ENCODE measurements at regions not wholly inside any gene's neighbourhood (a gene's known extent, or its start where the extent isn't known, plus 50 kb on each side); places are given as distances from the start of the nearest gene placed in this dataset.
"Not testable (repeated sequence)": the region's sequence is repeated elsewhere in the genome, so short reads cannot be mapped to it uniquely, and the experiment has no call there.

GRCh38 chr1:112111734-112112133 is 122.3 kb upstream of the KCND3 start:
- Histone ChIP-seq H3K36me3 (ENCODE audit: control insufficient read depth, insufficient read depth, low read length) (no peaks in the 10 kb centered on the region), H3K27me3 (ENCODE audit: control insufficient read depth, insufficient read depth, low read length) (no peaks in the 10 kb centered on the region), H3K4me3 (ENCODE audit: low read depth, low read length) (no peak overlapping the region)
- ChIA-PET POLR2A (no interaction called here), CTCF (no interaction called here)
- DNase-seq (ENCODE audit: low read depth), result no peak
- TF ChIP-seq CTCF (IDR thresholded peaks at IDR 0.05; ENCODE audit: insufficient read depth, low read depth, low read length), result no peak

- Histone ChIP-seq H3K4me3 (ENCODE audit: low read depth, low read length) (no peak overlapping the region), H3K27me3 (ENCODE audit: control insufficient read depth, insufficient read depth, low read length) (no peaks in the 10 kb centered on the region), H3K36me3 (ENCODE audit: control insufficient read depth, insufficient read depth, low read length) (no peaks in the 10 kb centered on the region)
- POLR2A ChIA-PET, result no interaction called here
- DNase-seq (ENCODE audit: low read depth), result no peak
- no peak for TF ChIP-seq CTCF (IDR thresholded peaks at IDR 0.05; ENCODE audit: insufficient read depth, low read depth, low read length)
- CTCF ChIA-PET, result interaction anchor here (0.8 kb wide), 1 partner anchor 295 kb away, joined by 3 read pairs; no protein-coding TSS in a partner anchor
Observed at GRCh38 chr1:112114540-112114939, 125.1 kb upstream of the KCND3 start.

GRCh38 chr1:112126598-112126997 is 137.1 kb upstream of the KCND3 start:
- no peak for TF ChIP-seq CTCF (IDR thresholded peaks at IDR 0.05; ENCODE audit: insufficient read depth, low read depth, low read length)
- Histone ChIP-seq H3K27me3 (ENCODE audit: control insufficient read depth, insufficient read depth, low read length) (no peaks in the 10 kb centered on the region), H3K36me3 (ENCODE audit: control insufficient read depth, insufficient read depth, low read length) (no peaks in the 10 kb centered on the region), H3K4me3 (ENCODE audit: low read depth, low read length) (no peak overlapping the region)
- CTCF ChIA-PET, result no interaction called here
- POLR2A ChIA-PET, result no interaction called here
- DNase-seq (ENCODE audit: low read depth), result no peak

DNA sequence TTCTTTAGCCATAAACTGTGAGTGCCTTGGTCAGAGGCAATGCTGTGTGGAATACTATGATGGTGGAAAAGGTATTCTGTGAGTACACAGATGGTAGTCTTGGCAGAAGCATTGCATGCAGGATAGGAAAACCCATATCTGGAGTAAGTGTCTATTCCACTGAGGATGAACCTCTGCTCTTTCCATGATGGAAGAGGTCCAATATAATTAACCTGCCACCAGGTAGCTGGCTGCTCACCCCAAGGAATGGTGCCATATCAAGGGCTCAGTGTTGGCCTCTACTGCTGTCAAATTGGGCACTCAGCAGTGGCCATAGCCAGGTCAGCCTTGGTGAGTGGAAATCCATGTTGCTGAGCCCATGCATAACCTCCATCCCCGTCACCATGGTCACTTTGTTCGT is 138.1 kb upstream of the KCND3 start:
- H3K27me3 ChIP-seq (ENCODE audit: control insufficient read depth, insufficient read depth, low read length); DNase-seq (ENCODE audit: low read depth); POLR2A ChIA-PET; CTCF ChIA-PET; H3K36me3 ChIP-seq (ENCODE audit: control insufficient read depth, insufficient read depth, low read length); H3K4me3 ChIP-seq (ENCODE audit: low read depth, low read length): not testable (repeated sequence)

DNA sequence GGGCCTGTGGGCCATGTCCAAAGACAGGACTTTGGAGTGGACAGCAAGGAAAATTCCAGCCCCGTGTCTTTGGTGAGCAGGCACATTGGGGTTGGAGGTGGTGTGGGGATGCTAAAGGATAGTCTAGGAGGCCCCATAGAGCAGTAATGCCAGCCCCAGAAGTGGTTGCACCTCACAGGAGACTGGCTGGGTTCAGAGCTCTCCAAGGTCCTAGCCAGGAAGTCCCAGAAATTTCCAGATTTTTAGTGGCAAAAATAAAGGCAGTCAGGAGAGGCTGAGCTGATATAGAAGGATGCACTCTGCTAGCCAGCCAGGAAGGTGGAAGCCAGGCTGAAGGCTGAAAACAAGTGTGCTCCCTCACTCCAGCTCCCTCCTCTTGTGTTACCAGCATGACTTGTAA is 144.0 kb upstream of the KCND3 start:
- CTCF ChIA-PET, result no interaction called here
- DNase-seq (ENCODE audit: low read depth), result no peak
- no peaks in the 10 kb centered on the region for H3K27me3 ChIP-seq (ENCODE audit: control insufficient read depth, insufficient read depth, low read length)
- TF ChIP-seq CTCF (IDR thresholded peaks at IDR 0.05; ENCODE audit: insufficient read depth, low read depth, low read length), result no peak
- POLR2A ChIA-PET, result no interaction called here
- no peak overlapping the region for H3K4me3 ChIP-seq (ENCODE audit: low read depth, low read length)
- no peaks in the 10 kb centered on the region for H3K36me3 ChIP-seq (ENCODE audit: control insufficient read depth, insufficient read depth, low read length)

GRCh38 chr1:112140743-112141142 is 151.3 kb upstream of the KCND3 start:
- no peak for DNase-seq (ENCODE audit: low read depth)
- no peaks in the 10 kb centered on the region for H3K27me3 ChIP-seq (ENCODE audit: control insufficient read depth, insufficient read depth, low read length)
- ChIA-PET CTCF (no interaction called here), POLR2A (no interaction called here)
- no peaks in the 10 kb centered on the region for H3K36me3 ChIP-seq (ENCODE audit: control insufficient read depth, insufficient read depth, low read length)
- TF ChIP-seq CTCF (IDR thresholded peaks at IDR 0.05; ENCODE audit: insufficient read depth, low read depth, low read length), result no peak
- H3K4me3 ChIP-seq (ENCODE audit: low read depth, low read length), result no peak overlapping the region
